Stomach (tissue), 8 donors: ENCODE measurements at regions not wholly inside any gene's neighbourhood (a gene's known extent, or its start where the extent isn't known, plus 50 kb on each side); places are given as distances from the start of the nearest gene placed in this dataset.

Experiments
- DNase-seq, 2 donors: peaks; one replicate each; pipeline versions ENCODE4 v3.0.0 to v3.0.0-alpha.2; 2013 to 2019
- H3K27ac ChIP-seq, 5 donors: fragments of 200-600 bp in 4 of 5; sonication (generic) in 4 of 5; one replicate each; pipeline ENCODE4 v1.5.1; 2013 to 2019; ENCODE audit warnings: mild to moderate bottlenecking in 1 of 5, moderate library complexity in 1 of 5
- H3K27me3 ChIP-seq, 3 donors: fragments of 200-600 bp; sonication (generic); one replicate each; pipeline ENCODE4 v1.5.1; 2017 to 2019; ENCODE audit warnings: mixed run types in 1 of 3
- H3K36me3 ChIP-seq, 4 donors: fragments of 200-600 bp; sonication (generic); 1 replicate in 3 of 4; 2 replicates in 1 of 4; pipeline ENCODE4 v1.5.1; 2016 to 2019
- H3K4me1 ChIP-seq, 4 donors: fragments of 200-600 bp; sonication (generic); one replicate each; pipeline ENCODE4 v1.5.1; 2016 to 2019
- H3K4me3 ChIP-seq, 4 donors: fragments of 200-600 bp; sonication (generic) in 3 of 4; one replicate each; pipeline ENCODE4 v1.5.1; 2016 to 2019; ENCODE audit warnings: mild to moderate bottlenecking in 1 of 4
- H3K9me3 ChIP-seq, 4 donors: fragments of 200-600 bp; sonication (generic); one replicate each; pipeline ENCODE4 v1.5.1; 2016 to 2019
- CTCF ChIP-seq, 7 experiments: fragments of 450-650 bp in 4 of 7; fragments of 200-600 bp in 3 of 7; sonication (generic) in 3 of 7; IDR thresholded peaks; one replicate each; pipeline ENCODE4 v1.5.1; 2016 to 2019; ENCODE audit warnings: antibody characterized with exemption in 7 of 7, control low read depth in 2 of 7, mild to moderate bottlenecking in 1 of 7
- EP300 ChIP-seq: sonication (generic); formaldehyde crosslinking; IDR thresholded peaks from one replicate; pipeline ENCODE4 v1.6.1; 2017; ENCODE audit warnings: antibody characterized with exemption
- POLR2A ChIP-seq, 4 donors: fragments of 450-650 bp; IDR thresholded peaks; one replicate each; pipeline ENCODE4 v1.6.1; 2016; ENCODE audit warnings: antibody characterized with exemption in 4 of 4, control low read depth in 2 of 4, mild to moderate bottlenecking in 1 of 4, moderate library complexity in 1 of 4
- POLR2AphosphoS5 ChIP-seq, 3 donors: sonication (generic); formaldehyde crosslinking; IDR thresholded peaks; one replicate each; pipeline ENCODE4 v1.6.1; 2016; ENCODE audit warnings: antibody characterized with exemption in 3 of 3
- WGBS, 5 donors: extraction: QIAGEN DNeasy Blood & Tissue Kit in 3 of 5; methylation state at CpG; one replicate each; pipeline versions ENCODE4 v1.1.5 to v1.1.7; 2013 to 2018; 5-methylcytosine and 5-hydroxymethylcytosine counted together
- intact Hi-C: fragments of 100-400 bp; cut with DNase I; formaldehyde crosslinking; loops from one replicate; pipeline ENCODE4 v1.15.1; 2023; ENCODE audit warnings: low total_unique reads
- small RNA-seq, 4 donors: library from RNA; depleted of rRNA; stranded (forward); fragments of <200 nt; gene quantifications; one replicate each; pipeline ENCODE3, GENCODE V24; 2016
- donor health status: healthy with polysubstance abuse.
- donor health status: Bipolar disorder and iron deficiency.
- donor health status: healthy.

GRCh38 chr21:23160914-23161313, 2162.7 kb downstream of the NCAM2 start:
- Histone ChIP-seq H3K27me3 (no peaks in the 10 kb centered on the region), H3K9me3 (peaks cover 0 to 3% (median 0%) of the 10 kb centered on the region in 4 donors), H3K4me3 (no peak overlapping the region), H3K36me3 (no peaks in the 10 kb centered on the region), H3K4me1 (no peaks in the 10 kb centered on the region), H3K27ac (no peak overlapping the region)
- intact Hi-C loops, result no loop called here
- WGBS, 5 donors, result 23 to 46% (median 32%) methylated on average over 1 of the region's 1 CpG
- no peak for DNase-seq
- TF ChIP-seq CTCF (IDR thresholded peaks at IDR 0.05), result no peak
- TF ChIP-seq POLR2A (IDR thresholded peaks at IDR 0.05), result no peak
- TF ChIP-seq EP300, result no peak
- no peak for TF ChIP-seq POLR2AphosphoS5 (IDR thresholded peaks at IDR 0.05)

GRCh38 chr21:23162198-23162946, 2164.2 kb downstream of the NCAM2 start:
- Histone ChIP-seq H3K27me3 (no peaks in the 10 kb centered on the region), H3K4me1 (no peaks in the 10 kb centered on the region), H3K27ac (no peak overlapping the region), H3K36me3 (no peaks in the 10 kb centered on the region), H3K4me3 (no peak overlapping the region), H3K9me3 (peaks cover 0 to 3% (median 0%) of the 10 kb centered on the region in 4 donors)
- TF ChIP-seq POLR2A (IDR thresholded peaks at IDR 0.05), result no peak
- no peak for TF ChIP-seq POLR2AphosphoS5 (IDR thresholded peaks at IDR 0.05)
- TF ChIP-seq EP300, result no peak
- no peak for TF ChIP-seq CTCF (IDR thresholded peaks at IDR 0.05)
- 37 to 46% (median 40%) methylated on average over 4 of the region's 4 CpGs for WGBS, 5 donors
- intact Hi-C loops, result no loop called here
- no peak for DNase-seq

Small RNA genes lying in the stretch of these regions (small RNA-seq; reads per million reads assigned to genes)
- gene MIR6130 (0 reads per million in 4 donors), gene RNU4-45P (0 reads per million in 4 donors)
